GM18502 (cell line): ENCODE measurements at regions not wholly inside any gene's neighbourhood (a gene's known extent, or its start where the extent isn't known, plus 50 kb on each side); places are given as distances from the start of the nearest gene placed in this dataset.
"Not testable (repeated sequence)": the region's sequence is repeated elsewhere in the genome, so short reads cannot be mapped to it uniquely, and the experiment has no call there.

ENCODE experiments used
- ATAC-seq: cut with Tn5 transposase; IDR thresholded peaks from one replicate; pipeline ENCODE4 v1.9.1; 2021; ENCODE audit warnings: mild to moderate bottlenecking; ENCODE audit not compliant: unreplicated experiment, poor library complexity

- ATAC-seq = not testable (repeated sequence)
Observed at GRCh38 chr1:206311611-206312273, 108.4 kb downstream of the SRGAP2 start.

- ATAC-seq = not testable (repeated sequence)
Observed at GRCh38 chr1:206312274-206312665, 108.9 kb downstream of the SRGAP2 start.

DNA sequence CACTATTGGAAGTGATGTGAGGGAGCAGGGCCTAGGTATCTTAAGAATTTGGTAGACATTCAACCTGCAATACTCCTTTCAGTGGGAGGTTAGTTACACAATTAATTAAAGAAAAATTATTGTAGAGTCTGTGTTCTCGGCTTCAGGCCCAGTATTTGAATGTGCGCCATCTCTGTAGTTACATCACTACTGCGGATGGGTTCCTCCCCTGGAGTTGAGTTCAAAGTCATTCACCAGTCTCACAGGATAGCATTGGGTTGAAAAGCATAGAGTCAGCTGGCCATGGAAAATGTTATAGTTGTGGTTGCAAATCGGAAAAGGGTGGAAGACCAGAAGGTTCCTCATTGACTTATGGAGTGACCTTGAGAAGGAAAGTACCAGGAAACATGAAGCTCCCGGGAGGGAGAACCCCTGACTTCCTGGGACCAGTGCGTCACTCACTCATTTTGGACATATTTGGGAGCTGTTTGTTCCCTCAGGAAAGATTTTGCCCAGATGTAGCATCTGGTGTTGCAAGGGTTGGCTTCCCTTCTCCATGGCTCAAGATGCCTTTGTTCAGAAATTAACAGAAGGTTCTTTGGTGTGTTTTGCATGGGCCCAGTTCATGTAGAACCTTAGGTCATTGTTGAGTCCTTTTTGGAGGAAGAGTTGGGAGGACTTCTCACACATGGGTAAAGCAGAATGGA is 111.8 kb downstream of the SRGAP2 start:
- not testable (repeated sequence) for ATAC-seq

DNA sequence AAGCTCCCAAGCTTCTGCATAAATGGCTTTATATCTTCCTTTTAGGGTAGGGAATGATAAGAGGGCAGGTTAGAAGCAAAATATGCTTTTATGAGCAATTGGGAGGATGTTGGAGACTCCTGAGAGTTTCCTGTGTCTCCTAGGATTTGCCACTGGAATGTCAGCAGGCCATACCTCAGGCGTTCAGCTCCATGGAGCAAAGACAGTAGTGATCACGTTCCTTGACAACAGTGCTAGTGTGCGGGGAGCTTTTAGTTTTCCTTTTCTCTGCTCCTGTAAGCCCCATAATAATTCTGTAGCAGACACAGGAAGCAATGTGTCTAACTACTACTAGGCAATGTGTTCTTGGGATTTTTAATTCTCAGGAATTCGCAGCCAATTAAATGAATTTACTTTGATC is 113.6 kb downstream of the SRGAP2 start:
- not testable (repeated sequence) for ATAC-seq

DNA sequence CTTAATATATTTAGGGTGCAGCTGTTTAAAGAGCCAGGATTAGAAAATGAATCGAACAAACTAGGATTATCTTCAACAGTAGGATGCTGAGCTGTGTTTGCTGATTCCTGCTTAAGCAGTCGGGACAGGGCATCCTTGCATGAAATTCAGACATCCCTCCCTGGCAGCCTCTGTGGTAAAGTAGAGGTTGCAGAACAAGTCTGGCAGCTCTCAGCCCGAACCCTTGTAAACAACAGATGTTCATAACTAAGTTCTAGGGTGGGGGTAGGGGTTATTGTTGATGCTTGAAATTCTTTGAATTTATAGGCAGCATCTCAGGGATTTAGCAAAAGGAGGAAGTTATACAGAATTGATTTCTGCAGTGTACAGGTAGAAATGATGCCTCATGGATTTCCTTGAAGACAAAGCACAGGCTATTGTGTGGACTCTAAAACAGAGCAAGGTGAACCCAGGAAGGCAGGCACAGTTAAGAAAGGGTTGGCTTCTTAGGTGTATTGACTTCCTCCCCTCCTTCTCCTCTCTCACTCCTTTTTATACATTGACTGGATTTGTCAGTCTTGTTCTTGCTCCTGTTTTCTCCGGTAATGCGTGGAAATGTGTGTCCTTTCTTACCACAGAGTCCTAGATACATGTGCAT is 114.7 kb downstream of the SRGAP2 start:
- not testable (repeated sequence) for ATAC-seq

DNA sequence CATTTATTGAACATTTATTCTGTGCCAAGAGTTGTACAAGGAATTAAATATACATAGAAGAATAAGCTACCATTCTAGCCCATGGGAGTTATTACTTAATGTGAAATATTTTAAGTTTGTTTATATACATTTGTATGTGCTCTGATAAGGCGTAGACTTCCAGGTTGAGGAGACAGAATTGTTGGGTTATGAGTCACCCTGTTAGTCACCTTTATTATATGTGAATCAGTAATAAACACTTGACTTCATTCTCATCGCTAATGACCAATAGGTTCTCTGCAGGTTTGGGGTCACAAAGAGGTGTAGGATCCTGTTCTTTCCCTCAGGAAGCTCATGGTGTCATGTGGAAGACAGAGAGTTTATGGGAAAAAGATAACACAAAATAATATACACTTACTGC is 116.9 kb downstream of the SRGAP2 start:
- ATAC-seq = not testable (repeated sequence)

- not testable (repeated sequence) for ATAC-seq
Observed at GRCh38 chr1:206326159-206326939, 123.0 kb downstream of the SRGAP2 start.

GRCh38 chr1:206331597-206331996 is 128.3 kb downstream of the SRGAP2 start:
- not testable (repeated sequence) for ATAC-seq

DNA sequence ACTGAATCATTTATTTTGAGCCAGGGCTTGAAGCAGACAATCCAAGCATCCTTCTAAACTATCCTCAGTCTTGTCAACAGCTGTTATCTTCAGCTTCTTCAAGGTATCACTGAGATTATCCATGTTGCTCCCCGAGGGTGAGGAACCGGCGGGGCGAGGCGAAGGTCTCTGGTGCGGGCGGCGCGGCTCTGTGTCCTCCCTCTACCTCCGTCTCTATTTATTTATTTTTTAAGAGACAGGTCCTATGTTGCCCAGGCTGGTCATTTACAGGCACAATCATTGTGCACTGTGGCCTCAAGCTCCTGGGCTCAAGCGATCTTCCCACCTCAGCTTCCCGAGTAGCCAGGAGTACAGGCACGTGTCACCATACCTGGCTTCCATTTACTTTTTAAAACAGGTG is 130.0 kb downstream of the SRGAP2 start:
- not testable (repeated sequence) for ATAC-seq

DNA sequence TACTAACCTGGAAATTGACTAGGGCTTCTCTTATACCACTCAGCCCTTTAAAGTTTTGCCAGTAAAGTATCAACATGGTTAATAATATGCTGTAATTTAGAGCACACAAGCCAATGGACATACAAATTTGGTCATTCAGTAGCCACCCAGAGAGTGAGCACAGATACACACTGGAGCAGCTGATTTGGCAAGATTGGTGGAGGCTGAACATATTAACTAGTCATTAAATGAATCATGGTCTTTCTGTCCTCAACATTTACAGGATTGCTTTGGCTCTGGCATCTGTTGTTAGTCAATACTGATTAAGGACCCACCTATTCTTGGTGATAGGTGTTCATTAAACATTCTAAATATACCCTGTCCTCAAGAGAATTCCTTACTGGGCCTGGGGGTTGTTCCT is 130.6 kb downstream of the SRGAP2 start:
- not testable (repeated sequence) for ATAC-seq

GRCh38 chr1:206334481-206334880 is 131.1 kb downstream of the SRGAP2 start:
- ATAC-seq = not testable (repeated sequence)

DNA sequence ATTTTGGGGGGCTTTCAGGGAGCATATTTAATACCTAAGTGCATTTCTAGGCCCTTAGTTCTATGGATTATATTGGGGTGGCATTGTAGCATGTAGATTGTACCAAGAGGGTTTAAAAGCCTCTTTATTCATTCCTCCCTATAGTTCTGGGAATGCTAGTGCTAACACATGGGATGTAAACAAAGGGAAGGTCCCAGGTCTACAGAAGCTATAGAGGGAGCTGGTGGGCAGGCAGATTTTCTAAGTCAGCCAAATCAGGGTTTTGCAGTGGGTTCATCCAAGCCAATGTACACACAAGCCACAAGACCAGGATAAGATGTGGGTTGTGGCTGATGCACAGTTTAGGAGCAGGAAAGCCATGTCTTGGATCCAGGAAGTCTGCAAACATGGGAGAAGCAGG is 131.8 kb downstream of the SRGAP2 start:
- ATAC-seq = not testable (repeated sequence)

DNA sequence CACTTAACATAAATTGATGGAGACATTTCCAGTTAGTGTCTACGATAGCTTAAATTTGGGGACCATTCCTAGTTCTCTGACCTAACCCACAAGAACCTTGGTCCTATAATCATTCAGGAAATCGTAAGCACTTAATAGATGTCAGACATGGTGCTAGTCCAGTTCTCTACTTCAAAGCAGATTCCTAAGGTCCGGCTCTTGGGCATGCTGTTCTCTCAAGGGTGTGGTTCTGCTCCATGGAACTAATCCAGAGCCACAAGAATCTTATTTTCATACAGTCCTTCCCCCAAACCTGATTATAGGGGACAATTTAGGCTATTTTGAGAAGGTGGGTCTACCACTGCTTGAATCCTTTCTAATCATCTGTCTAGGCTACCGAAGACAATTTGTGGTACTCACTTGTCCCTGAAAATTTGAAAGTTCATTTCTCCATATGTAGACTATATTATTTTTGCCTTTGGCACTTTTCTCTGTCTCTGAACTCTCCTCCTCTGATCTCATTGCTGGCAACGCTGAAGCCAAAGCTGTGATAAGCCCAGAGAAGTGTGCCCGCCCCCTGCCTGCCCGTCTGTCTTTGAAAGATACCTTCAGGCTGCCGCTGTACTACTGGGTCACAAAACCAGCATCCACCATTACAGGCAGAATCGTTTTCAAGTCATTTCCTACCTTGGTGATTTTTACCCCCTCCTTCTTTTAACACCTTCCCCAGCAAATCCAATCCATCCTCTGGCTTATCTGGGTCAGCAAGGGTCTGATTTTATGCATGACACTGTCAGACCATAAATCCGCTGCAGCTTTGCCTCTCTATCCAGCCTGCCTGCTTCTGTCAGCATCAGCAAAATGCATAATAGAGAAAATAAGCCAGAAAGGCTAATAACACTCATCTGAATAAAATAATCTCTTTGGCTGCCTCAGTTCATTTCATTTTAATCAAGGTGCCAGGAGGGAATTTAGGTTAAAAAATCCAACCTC is 132.8 kb downstream of the SRGAP2 start:
- not testable (repeated sequence) for ATAC-seq

GRCh38 chr1:206337024-206337423 is 133.3 kb upstream of the IKBKE start:
- ATAC-seq = not testable (repeated sequence)

- not testable (repeated sequence) for ATAC-seq
Observed at GRCh38 chr1:206350493-206351275, 119.6 kb upstream of the IKBKE start.

- not testable (repeated sequence) for ATAC-seq
Observed at GRCh38 chr1:206351276-206352052, 118.8 kb upstream of the IKBKE start.

DNA sequence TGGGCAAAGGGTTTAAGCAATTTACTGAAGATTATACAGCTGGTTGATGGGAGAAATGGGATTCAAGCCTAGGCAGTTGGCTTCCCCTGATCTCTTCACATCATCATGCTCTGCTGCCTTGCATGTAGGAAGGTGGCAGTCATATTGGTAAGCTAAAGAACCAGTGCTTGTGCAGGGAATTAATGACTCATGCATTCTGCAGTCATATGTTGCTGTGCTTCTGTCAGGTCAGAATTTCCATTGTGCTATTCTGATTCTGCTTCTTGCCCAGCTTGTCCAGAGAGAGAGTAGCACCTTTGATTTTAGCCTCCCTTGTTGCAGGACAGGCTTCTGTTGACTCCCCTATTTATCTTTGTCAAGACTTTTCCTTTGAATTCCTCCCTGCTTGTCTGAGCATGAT is 114.0 kb upstream of the IKBKE start:
- ATAC-seq = peak; percentile 62

DNA sequence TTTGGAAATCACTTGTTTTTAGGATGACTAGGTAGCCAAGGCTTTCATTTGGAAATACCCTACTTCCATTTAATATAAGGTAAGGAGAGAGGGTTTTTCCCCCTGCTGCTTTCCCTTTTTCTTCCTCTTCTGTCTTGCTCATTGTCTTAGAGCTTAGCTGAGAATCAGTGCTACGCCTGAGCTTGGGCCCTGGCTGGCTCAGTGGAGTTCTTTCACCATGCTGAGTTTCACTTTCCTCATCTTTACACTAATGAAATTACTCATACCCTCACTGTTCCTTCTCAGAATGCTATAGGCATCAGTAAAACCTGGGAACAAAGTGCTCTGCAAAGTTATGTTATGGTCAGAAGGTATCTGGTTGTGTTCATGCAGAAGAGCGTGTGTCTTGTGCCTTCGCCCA is 112.3 kb upstream of the IKBKE start:
- ATAC-seq = peak; percentile 84
